GM20000 (cell line): ENCODE measurements at regions not wholly inside any gene's neighbourhood (a gene's known extent, or its start where the extent isn't known, plus 50 kb on each side); places are given as distances from the start of the nearest gene placed in this dataset.

Experiments used
- DNase-seq: peaks from one replicate; pipeline ENCODE4 v3.0.0; 2012; ENCODE audit warnings: low spot score
- CTCF ChIP-seq: IDR thresholded peaks from 2 replicates; pipeline ENCODE4 v1.5.1; 2012; ENCODE audit warnings: mild to moderate bottlenecking, control low read depth; ENCODE audit errors: extremely low read depth, missing control alignments

- DNase-seq: no peak
- no peak for TF ChIP-seq CTCF
These were observed 113.0 kb upstream of the PCDH15 start for GRCh38 chr10:54914049-54914448.

GRCh38 chr10:54909165-54909564 is 108.1 kb upstream of the PCDH15 start:
- no peak for DNase-seq
- TF ChIP-seq CTCF: no peak

GRCh38 chr10:54908019-54908418 is 107.0 kb upstream of the PCDH15 start:
- TF ChIP-seq CTCF: no peak
- DNase-seq: no peak

GRCh38 chr10:54906940-54907339 is 105.9 kb upstream of the PCDH15 start:
- no peak for DNase-seq
- TF ChIP-seq CTCF: no peak

- no peak for DNase-seq
These were observed 104.7 kb upstream of the PCDH15 start for GRCh38 chr10:54905578-54906192.

GRCh38 chr10:54904833-54905232 is 103.8 kb upstream of the PCDH15 start:
- DNase-seq: no peak
- TF ChIP-seq CTCF: no peak

More at GRCh38 chr10:54905578-54906192, 104.7 kb upstream of the PCDH15 start:
- TF ChIP-seq CTCF: no peak

- no peak for DNase-seq
These were observed 102.7 kb upstream of the PCDH15 start for GRCh38 chr10:54903745-54904144.

More at GRCh38 chr10:54903745-54904144, 102.7 kb upstream of the PCDH15 start:
- no peak for TF ChIP-seq CTCF
